HepG2 (cell line): ENCODE measurements at regions not wholly inside any gene's neighbourhood (a gene's known extent, or its start where the extent isn't known, plus 50 kb on each side); places are given as distances from the start of the nearest gene placed in this dataset.

Experiments
- ATAC-seq: fragments of 200-7000 bp; cut with Tn5 transposase; 3 replicates; pipeline ENCODE4 v1.9.1; 2020; ENCODE audit warnings: mild to moderate bottlenecking, moderate library complexity
- BruUV-seq: library from RNA; stranded (reverse); fragments of 400-500 nt; replicated peaks from 2 replicates; lab custom pipeline; 2021; lab: Mats Ljungman, UMichigan
- CTCF ChIA-PET: fragments of 300-600 bp; formaldehyde crosslinking; extraction: SDS; loops from one replicate; lab custom pipeline; 2021; ENCODE audit warnings: low total read pairs, inconsistent platforms, low intra/inter-chr PET ratio; lab: Yijun Ruan, JAX
- POLR2A ChIA-PET: fragments of 350-600 bp; sonication (Branson Sonifier 250); formaldehyde crosslinking; loops from one replicate; lab custom pipeline; 2020; ENCODE audit warnings: antibody characterized with exemption, inconsistent platforms; lab: Yijun Ruan, JAX
- DNase-seq: peaks from one replicate; pipeline ENCODE4 v3.0.0-alpha.2; 2015; ENCODE audit warnings: low spot score
- FAIRE-seq: peaks from 3 replicates; lab custom pipeline; 2011; peaks lifted over from hg19 to GRCh38; lab: Jason Lieb, UNC
- H2AFZ ChIP-seq: one replicate; pipeline ENCODE4 v1.6.1; 2011; ENCODE audit warnings: low read length, inconsistent platforms
- H3K27ac ChIP-seq: fragments of 300-600 bp; 3 replicates; pipeline ENCODE4 v1.8.0; 2011; ENCODE audit warnings: mixed run types, mild to moderate bottlenecking, mixed read lengths, low read length, inconsistent platforms; ENCODE audit not compliant: insufficient read depth; ENCODE audit errors: extremely low read length
- H3K27me3 ChIP-seq, 2 experiments: fragments of 200-600 bp in 1 of 2; 2 replicates in 1 of 2; 3 replicates in 1 of 2; pipeline versions ENCODE4 v1.6.0 to v1.8.0; 2011; ENCODE audit warnings: low read length in 2 of 2, mild to moderate bottlenecking in 2 of 2, moderate library complexity in 2 of 2, inconsistent platforms in 1 of 2; ENCODE audit not compliant: insufficient read depth in 2 of 2, control insufficient read depth in 1 of 2
- H3K36me3 ChIP-seq, 2 experiments: fragments of 200-600 bp in 1 of 2; replicated peaks in 1 of 2; 2 replicates in 1 of 2; 3 replicates in 1 of 2; pipeline versions ENCODE4 v1.5.1 to v1.8.0; 2011; ENCODE audit warnings: low read length in 2 of 2, inconsistent platforms in 1 of 2; ENCODE audit not compliant: insufficient read depth in 2 of 2, control insufficient read depth in 1 of 2
- H3K4me1 ChIP-seq: 2 replicates; pipeline ENCODE4 v1.5.1; 2012; ENCODE audit warnings: low read length, inconsistent platforms; ENCODE audit not compliant: insufficient read depth
- H3K4me2 ChIP-seq: 2 replicates; pipeline ENCODE4 v1.6.0; 2011; ENCODE audit warnings: low read depth, low read length, inconsistent platforms
- H3K4me3 ChIP-seq, 3 experiments: fragments of 200-600 bp in 1 of 3; sonication (generic), shearing (Covaris generic) in 1 of 3; replicated peaks in 1 of 3; 2 replicates each; pipeline ENCODE4 v1.5.1; 2011 to 2016; ENCODE audit warnings: low read length in 3 of 3, inconsistent platforms in 2 of 3, low read depth in 2 of 3, mild to moderate bottlenecking in 2 of 3, control low read depth in 1 of 3, mixed read lengths in 1 of 3; ENCODE audit not compliant: insufficient read depth in 1 of 3
- H3K79me2 ChIP-seq: one replicate; pipeline ENCODE4 v1.6.1; 2011; ENCODE audit warnings: low read length, inconsistent platforms; ENCODE audit not compliant: insufficient read depth
- H3K9ac ChIP-seq: 2 replicates; pipeline ENCODE4 v1.6.0; 2011; ENCODE audit warnings: mild to moderate bottlenecking, low read depth, low read length, inconsistent platforms; ENCODE audit not compliant: insufficient read depth
- H3K9me3 ChIP-seq: 2 replicates; pipeline ENCODE4 v1.5.1; 2012; ENCODE audit warnings: mild to moderate bottlenecking, low read length
- H4K20me1 ChIP-seq: 2 replicates; pipeline ENCODE4 v1.6.0; 2011; ENCODE audit warnings: inconsistent platforms, mild to moderate bottlenecking, low read length, moderate library complexity; ENCODE audit not compliant: insufficient read depth
- BCLAF1 ChIP-seq: fragments of 450-650 bp; IDR thresholded peaks from 2 replicates; pipeline ENCODE4 v1.6.1; 2017; ENCODE audit warnings: mild to moderate bottlenecking
- CC2D1A ChIP-seq: sonication (generic); formaldehyde crosslinking; IDR thresholded peaks from 2 replicates; pipeline ENCODE4 v1.8.1; 2023; ENCODE audit warnings: mild to moderate bottlenecking, missing genetic modification reagents
- ELK4 ChIP-seq: sonication (generic); formaldehyde crosslinking; IDR thresholded peaks from 2 replicates; pipeline ENCODE4 v1.9.0; 2021; ENCODE audit warnings: missing genetic modification reagents, borderline replicate concordance
- FOXJ3 ChIP-seq: sonication (generic); formaldehyde crosslinking; IDR thresholded peaks from 2 replicates; pipeline ENCODE4 v1.4.0; 2020; ENCODE audit warnings: missing genetic modification reagents, mild to moderate bottlenecking, borderline replicate concordance
- HOXA7 ChIP-seq: sonication (generic); formaldehyde crosslinking; IDR thresholded peaks from 2 replicates; pipeline ENCODE4 v1.8.1; 2022; ENCODE audit warnings: mild to moderate bottlenecking, missing genetic modification reagents, moderate library complexity
- KDM6A ChIP-seq: IDR thresholded peaks from 2 replicates; pipeline ENCODE4 v1.6.1; 2016; ENCODE audit warnings: low read depth
- MAX ChIP-seq: IDR thresholded peaks from 2 replicates; pipeline ENCODE4 v1.6.1; 2012; ENCODE audit warnings: inconsistent platforms
- MED1 ChIP-seq: sonication (generic); formaldehyde crosslinking; IDR thresholded peaks from 2 replicates; pipeline ENCODE4 v1.4.0; 2020; ENCODE audit warnings: missing genetic modification reagents
- MLXIP ChIP-seq: sonication (generic); formaldehyde crosslinking; IDR thresholded peaks from 2 replicates; pipeline ENCODE4 v1.9.0; 2021; ENCODE audit warnings: missing genetic modification reagents, borderline replicate concordance
- SRSF9 ChIP-seq: fragments of 200-400 bp; formaldehyde crosslinking; IDR thresholded peaks from 2 replicates; pipeline ENCODE4 v1.6.1; 2018; ENCODE audit warnings: borderline replicate concordance, mild to moderate bottlenecking, low read depth, low read length; ENCODE audit not compliant: insufficient read depth, poor library complexity, severe bottlenecking
- TFDP2 ChIP-seq: sonication (generic); formaldehyde crosslinking; IDR thresholded peaks from 2 replicates; pipeline ENCODE4 v1.4.0; 2020; ENCODE audit warnings: missing genetic modification reagents
- ZIK1 ChIP-seq: sonication (generic); formaldehyde crosslinking; IDR thresholded peaks from 2 replicates; pipeline ENCODE4 v1.5.0; 2020; ENCODE audit warnings: mild to moderate bottlenecking, low read depth, missing genetic modification reagents, borderline replicate concordance
- ZNF317 ChIP-seq: sonication (generic); formaldehyde crosslinking; IDR thresholded peaks from 2 replicates; pipeline ENCODE4 v1.5.0; 2020; ENCODE audit warnings: mild to moderate bottlenecking, missing genetic modification reagents
- ZNF563 ChIP-seq: sonication (generic); formaldehyde crosslinking; IDR thresholded peaks from 2 replicates; pipeline ENCODE4 v1.8.0; 2022; ENCODE audit warnings: mild to moderate bottlenecking, moderate library complexity, missing genetic modification reagents
- ZUFSP ChIP-seq: sonication (generic); formaldehyde crosslinking; IDR thresholded peaks from 2 replicates; pipeline ENCODE4 v1.9.0; 2021; ENCODE audit warnings: missing genetic modification reagents, mild to moderate bottlenecking, borderline replicate concordance
- WGBS: methylation state at CpG from one replicate; pipeline ENCODE4 v1.1.6; 2017; ENCODE audit warnings: low lambda C conversion rate; 5-methylcytosine and 5-hydroxymethylcytosine counted together
- in situ Hi-C: cut with HindIII; loops from 2 replicates; pipeline ENCODE4 v1.10.0; 2017; ENCODE audit warnings: low pct_unique_long_range_greater_than_20kb; ENCODE audit not compliant: extremely low pct_ligation_motif_present
- intact Hi-C: fragments of 100-400 bp; cut with micrococcal nuclease; formaldehyde crosslinking; loops from one replicate; pipeline ENCODE4 v1.10.0; 2022; ENCODE audit not compliant: unreplicated experiment

- H3K79me2 ChIP-seq = no peaks in the 10 kb centered on the region
- DNase-seq = no peak
- intact Hi-C loops = no loop called here
- no peaks in the 10 kb centered on the region for H3K9me3 ChIP-seq
- peaks cover 1 to 15% of the 10 kb centered on the region in 2 experiments; a peak in 2 of 5 replicates for H3K27me3 ChIP-seq
- ChIA-PET CTCF (no interaction called here), POLR2A (no interaction called here)
- no peaks in the 10 kb centered on the region for H3K4me1 ChIP-seq
- no peak overlapping the region for H3K27ac ChIP-seq
- no peak overlapping the region for H3K4me3 ChIP-seq
- no peak overlapping the region for H3K4me2 ChIP-seq
- H2AFZ ChIP-seq = no peak overlapping the region
- no peak for FAIRE-seq
- in situ Hi-C loops = no loop called here
- no peak for ATAC-seq
- BruUV-seq = no TSS peak
- no peak overlapping the region for H3K9ac ChIP-seq
- no peaks in the 10 kb centered on the region for H4K20me1 ChIP-seq
- WGBS = 28% methylated on average over 2 of the region's 2 CpGs
- H3K36me3 ChIP-seq = no peaks in the 10 kb centered on the region
- TF ChIP-seq MED1 (CRISPR knock-in tag) = no peak
- TF ChIP-seq TFDP2 = no peak
- TF ChIP-seq FOXJ3 = no peak
- TF ChIP-seq ZIK1 = no peak
- no peak for TF ChIP-seq ELK4 (CRISPR knock-in tag)
- no peak for TF ChIP-seq MLXIP (CRISPR knock-in tag)
- no peak for TF ChIP-seq ZNF563
- TF ChIP-seq SRSF9 = no peak
- no peak for TF ChIP-seq ZUFSP (CRISPR knock-in tag)
- TF ChIP-seq HOXA7 (CRISPR knock-in tag) = no peak
- no peak for TF ChIP-seq KDM6A
- TF ChIP-seq MAX = no peak
- TF ChIP-seq ZNF317 (CRISPR knock-in tag) = no peak
- TF ChIP-seq CC2D1A = no peak
- no peak for TF ChIP-seq BCLAF1
Observed at GRCh38 chr13:30149248-30149647, 158.1 kb downstream of the KATNAL1 start.
